ENCODE measurements at regions not wholly inside any gene's neighbourhood (a gene's known extent, or its start where the extent isn't known, plus 50 kb on each side); places are given as distances from the start of the nearest gene placed in this dataset.
A peak's percentile ranks its signal among the peaks of the same experiment; 100 is the strongest.
"Not testable (repeated sequence)": the region's sequence is repeated elsewhere in the genome, so short reads cannot be mapped to it uniquely, and the experiment has no call there.

DNA sequence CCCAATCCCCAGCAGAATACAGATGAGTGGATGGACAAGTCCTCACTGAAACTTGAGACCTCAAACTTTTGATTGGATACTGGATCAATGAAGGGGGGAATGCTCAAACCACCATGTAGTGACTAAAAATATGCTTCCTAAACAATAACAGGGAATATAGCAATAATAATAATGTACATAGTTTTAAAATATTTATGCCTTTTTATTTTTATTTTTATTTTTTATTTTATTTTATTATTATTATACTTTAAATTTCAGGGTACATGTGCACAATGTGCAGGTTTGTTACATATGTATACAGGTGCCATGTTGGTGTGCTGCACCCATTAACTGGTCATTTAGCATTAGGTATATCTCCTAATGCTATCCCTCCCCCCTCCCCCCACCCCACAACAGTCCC lies 506.0 kb downstream of the SOX6 start:
- not testable (repeated sequence) for H3K27ac ChIP-seq (ENCODE audit: low read depth in 1 of 3, low read length in 2 of 3); DNase-seq; H3K27me3 ChIP-seq (ENCODE audit: control insufficient read depth in 3 of 3, insufficient read depth in 3 of 3, low read length in 3 of 3); FAIRE-seq; H3K4me3 ChIP-seq (ENCODE audit: low read depth in 1 of 3, low read length in 3 of 3); H3K9me3 ChIP-seq (ENCODE audit: control insufficient read depth in 2 of 2, insufficient read depth in 1 of 2, low read depth in 1 of 2, low read length in 1 of 2); H3K36me3 ChIP-seq (ENCODE audit: control insufficient read depth in 3 of 3, insufficient read depth in 2 of 3, low read depth in 1 of 3, low read length in 3 of 3)
- H3K4me1 ChIP-seq (ENCODE audit: control insufficient read depth in 3 of 3, insufficient read depth in 2 of 3, low read depth in 1 of 3, low read length in 2 of 3) = peaks cover 0 to 18% (median 0%) of the 10 kb centered on the region in 3 donors

DNA sequence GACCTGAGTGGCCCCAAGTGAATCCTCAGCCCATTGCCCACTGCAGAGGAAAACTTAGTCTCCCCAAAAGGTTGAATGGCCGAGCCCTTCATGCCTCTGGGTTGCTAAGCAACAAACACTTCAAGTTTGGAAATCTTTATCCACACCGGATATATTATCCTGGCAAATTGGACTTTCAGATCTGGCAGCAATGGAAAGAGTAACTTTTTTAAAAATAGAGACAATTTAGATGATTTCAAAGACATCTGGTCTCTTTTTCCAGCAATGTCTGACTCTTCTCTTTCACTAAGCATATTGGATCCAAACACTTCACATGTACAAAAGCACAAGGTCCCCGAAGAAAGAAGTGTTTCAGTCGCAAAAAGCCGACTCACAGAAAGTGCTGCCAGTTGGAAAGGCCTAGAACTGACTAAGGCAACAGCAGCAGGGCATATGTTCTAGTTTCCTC lies 505.3 kb downstream of the SOX6 start:
- H3K27ac ChIP-seq (ENCODE audit: low read depth in 1 of 3, low read length in 2 of 3) = peak overlapping the region in 1 of 3 donors; percentile 45
- DNase-seq = no peak
- 57 to 68% (median 61%) methylated on average over 5 of the region's 5 CpGs for WGBS, 3 donors

DNA sequence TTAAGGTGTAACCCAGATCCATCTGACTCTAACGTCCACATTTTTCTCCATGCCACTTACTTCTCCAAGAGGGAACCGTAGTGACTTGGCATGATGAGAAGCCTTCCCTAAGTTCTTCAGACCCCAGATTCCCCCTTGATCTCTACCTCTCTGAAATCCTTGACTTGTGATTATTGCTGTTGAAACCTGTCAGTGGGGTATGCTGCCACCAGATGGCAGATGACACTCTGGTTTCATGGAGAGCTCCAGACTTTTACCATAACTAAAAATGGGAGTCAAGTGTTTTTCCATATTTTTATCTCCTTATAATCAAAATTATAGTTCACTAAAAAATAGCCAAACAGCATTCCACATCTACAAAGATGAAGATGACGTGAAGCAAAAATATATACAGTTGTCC lies 504.2 kb downstream of the SOX6 start:
- Histone ChIP-seq H3K27ac (ENCODE audit: low read depth in 1 of 3, low read length in 2 of 3) (no peak overlapping the region), H3K36me3 (ENCODE audit: control insufficient read depth in 3 of 3, insufficient read depth in 2 of 3, low read depth in 1 of 3, low read length in 3 of 3) (no peaks in the 10 kb centered on the region), H3K9me3 (ENCODE audit: control insufficient read depth in 2 of 2, insufficient read depth in 1 of 2, low read depth in 1 of 2, low read length in 1 of 2) (no peaks in the 10 kb centered on the region), H3K4me3 (ENCODE audit: low read depth in 1 of 3, low read length in 3 of 3) (no peak overlapping the region), H3K4me1 (ENCODE audit: control insufficient read depth in 3 of 3, insufficient read depth in 2 of 3, low read depth in 1 of 3, low read length in 2 of 3) (peaks cover 0 to 18% (median 0%) of the 10 kb centered on the region in 3 donors), H3K27me3 (ENCODE audit: control insufficient read depth in 3 of 3, insufficient read depth in 3 of 3, low read length in 3 of 3) (no peaks in the 10 kb centered on the region)
- 48 to 62% (median 61%) methylated on average over 3 of the region's 3 CpGs for WGBS, 3 donors
- FAIRE-seq (no peak), DNase-seq (peak; percentile 39)

More for the DNA sequence above, 505.3 kb downstream of the SOX6 start:
- H3K27me3 ChIP-seq (ENCODE audit: control insufficient read depth in 3 of 3, insufficient read depth in 3 of 3, low read length in 3 of 3) = no peaks in the 10 kb centered on the region
- H3K4me1 ChIP-seq (ENCODE audit: control insufficient read depth in 3 of 3, insufficient read depth in 2 of 3, low read depth in 1 of 3, low read length in 2 of 3) = peaks cover 0 to 18% (median 0%) of the 10 kb centered on the region in 3 donors
- no peaks in the 10 kb centered on the region for H3K36me3 ChIP-seq (ENCODE audit: control insufficient read depth in 3 of 3, insufficient read depth in 2 of 3, low read depth in 1 of 3, low read length in 3 of 3)
- no peak for FAIRE-seq
- H3K9me3 ChIP-seq (ENCODE audit: control insufficient read depth in 2 of 2, insufficient read depth in 1 of 2, low read depth in 1 of 2, low read length in 1 of 2) = no peaks in the 10 kb centered on the region
- no peak overlapping the region for H3K4me3 ChIP-seq (ENCODE audit: low read depth in 1 of 3, low read length in 3 of 3)

DNA sequence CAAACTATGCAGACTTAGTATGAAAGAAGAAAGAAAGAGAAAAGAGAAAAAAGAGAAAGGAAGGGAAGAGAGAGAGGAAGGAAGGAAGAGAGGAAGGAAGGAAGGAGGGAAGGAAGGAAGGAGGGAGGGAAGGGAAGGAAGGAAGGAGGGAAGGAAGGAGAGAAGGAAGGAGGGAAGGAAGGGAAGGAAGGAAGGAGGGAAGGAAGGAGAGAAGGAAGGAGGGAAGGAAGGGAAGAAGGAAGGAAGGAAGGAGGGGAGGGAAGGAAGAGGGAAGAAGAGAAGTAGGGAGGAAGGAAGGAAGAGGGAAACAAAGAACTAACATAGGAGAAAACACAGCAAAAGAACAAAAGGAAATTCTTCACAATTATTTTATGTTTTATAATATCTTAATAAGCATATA lies 502.1 kb downstream of the SOX6 start:
- H3K27me3 ChIP-seq (ENCODE audit: control insufficient read depth in 3 of 3, insufficient read depth in 3 of 3, low read length in 3 of 3) = no peaks in the 10 kb centered on the region
- no peak overlapping the region for H3K27ac ChIP-seq (ENCODE audit: low read depth in 1 of 3, low read length in 2 of 3)
- peaks cover 0 to 11% (median 0%) of the 10 kb centered on the region in 3 donors for H3K4me1 ChIP-seq (ENCODE audit: control insufficient read depth in 3 of 3, insufficient read depth in 2 of 3, low read depth in 1 of 3, low read length in 2 of 3)
- H3K4me3 ChIP-seq (ENCODE audit: low read depth in 1 of 3, low read length in 3 of 3) = no peak overlapping the region
- H3K9me3 ChIP-seq (ENCODE audit: control insufficient read depth in 2 of 2, insufficient read depth in 1 of 2, low read depth in 1 of 2, low read length in 1 of 2) = no peaks in the 10 kb centered on the region
- H3K36me3 ChIP-seq (ENCODE audit: control insufficient read depth in 3 of 3, insufficient read depth in 2 of 3, low read depth in 1 of 3, low read length in 3 of 3) = no peaks in the 10 kb centered on the region
- FAIRE-seq = no peak
- no peak for DNase-seq

DNA sequence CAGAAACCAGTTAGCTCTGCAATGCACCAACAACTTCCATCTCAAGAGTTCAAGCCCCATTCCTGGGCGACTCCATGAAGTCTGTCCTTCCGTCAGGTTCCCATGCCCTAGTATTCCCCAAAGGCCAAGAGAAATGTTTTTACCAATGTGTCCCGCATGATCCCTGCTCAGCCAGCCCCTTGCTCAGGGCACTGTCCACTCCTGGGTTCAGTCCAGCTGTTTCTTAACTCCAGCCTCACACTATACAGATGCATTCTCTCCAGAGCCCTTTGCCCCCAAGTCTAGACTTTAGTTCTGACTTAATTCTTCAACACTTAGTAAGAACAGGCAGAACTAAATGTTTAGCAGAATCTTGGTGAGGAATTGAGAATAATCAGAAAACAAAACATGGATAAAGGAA lies 497.5 kb downstream of the SOX6 start:
- 85 to 91% (median 90%) methylated on average over 3 of the region's 3 CpGs for WGBS, 3 donors
- no peak for FAIRE-seq
- H3K4me3 ChIP-seq (ENCODE audit: low read depth in 1 of 3, low read length in 3 of 3) = no peak overlapping the region

DNA sequence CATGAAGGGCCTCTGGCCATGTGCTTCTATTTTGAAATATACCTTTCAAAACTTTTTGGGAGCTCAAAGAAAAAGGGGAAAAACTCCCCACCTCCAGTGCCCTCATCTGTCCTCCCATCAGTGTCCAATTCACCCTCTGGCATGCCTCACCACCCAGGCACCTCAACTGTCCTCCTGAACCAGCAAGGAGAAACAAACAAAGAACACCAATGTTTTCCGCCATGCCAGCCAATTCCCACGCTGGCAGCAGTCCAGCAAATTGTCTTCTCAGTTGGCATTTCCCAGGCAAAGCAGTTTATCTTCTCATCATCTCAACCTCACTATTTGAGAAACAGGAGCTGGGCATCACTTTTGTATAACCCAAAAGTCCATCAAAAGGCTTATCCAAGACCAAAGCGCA lies 496.9 kb downstream of the SOX6 start:
- Histone ChIP-seq H3K9me3 (ENCODE audit: control insufficient read depth in 2 of 2, insufficient read depth in 1 of 2, low read depth in 1 of 2, low read length in 1 of 2) (no peaks in the 10 kb centered on the region), H3K4me1 (ENCODE audit: control insufficient read depth in 3 of 3, insufficient read depth in 2 of 3, low read depth in 1 of 3, low read length in 2 of 3) (no peaks in the 10 kb centered on the region), H3K36me3 (ENCODE audit: control insufficient read depth in 3 of 3, insufficient read depth in 2 of 3, low read depth in 1 of 3, low read length in 3 of 3) (no peaks in the 10 kb centered on the region), H3K4me3 (ENCODE audit: low read depth in 1 of 3, low read length in 3 of 3) (no peak overlapping the region), H3K27ac (ENCODE audit: low read depth in 1 of 3, low read length in 2 of 3) (no peak overlapping the region), H3K27me3 (ENCODE audit: control insufficient read depth in 3 of 3, insufficient read depth in 3 of 3, low read length in 3 of 3) (no peaks in the 10 kb centered on the region)
- DNase-seq = no peak
- 77 to 91% (median 88%) methylated on average over 3 of the region's 3 CpGs for WGBS, 3 donors
- no peak for FAIRE-seq

More for the DNA sequence above, 497.5 kb downstream of the SOX6 start:
- H3K27me3 ChIP-seq (ENCODE audit: control insufficient read depth in 3 of 3, insufficient read depth in 3 of 3, low read length in 3 of 3) = no peaks in the 10 kb centered on the region
- no peaks in the 10 kb centered on the region for H3K36me3 ChIP-seq (ENCODE audit: control insufficient read depth in 3 of 3, insufficient read depth in 2 of 3, low read depth in 1 of 3, low read length in 3 of 3)
- no peak for DNase-seq
- no peak overlapping the region for H3K27ac ChIP-seq (ENCODE audit: low read depth in 1 of 3, low read length in 2 of 3)
- H3K9me3 ChIP-seq (ENCODE audit: control insufficient read depth in 2 of 2, insufficient read depth in 1 of 2, low read depth in 1 of 2, low read length in 1 of 2) = no peaks in the 10 kb centered on the region
- H3K4me1 ChIP-seq (ENCODE audit: control insufficient read depth in 3 of 3, insufficient read depth in 2 of 3, low read depth in 1 of 3, low read length in 2 of 3) = no peaks in the 10 kb centered on the region

DNA sequence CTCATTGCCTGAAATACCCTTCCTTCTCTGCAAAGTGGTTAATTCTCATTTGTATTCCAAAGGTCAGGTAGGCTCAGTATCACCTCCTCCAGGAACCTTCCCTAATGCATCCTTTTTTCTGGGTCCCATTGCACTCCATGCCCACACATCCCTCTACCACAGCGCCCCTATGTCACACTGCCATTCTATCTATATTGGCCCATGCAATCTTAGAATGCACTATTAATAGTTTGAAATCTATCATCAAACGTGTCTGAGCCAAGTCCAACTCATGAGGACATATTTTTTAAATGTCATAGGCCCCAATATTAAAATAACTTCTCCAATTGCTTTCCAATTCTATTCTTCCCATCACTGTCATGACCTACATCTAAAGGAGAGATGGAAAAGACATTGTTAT lies 495.1 kb downstream of the SOX6 start:
- no peak for DNase-seq

DNA sequence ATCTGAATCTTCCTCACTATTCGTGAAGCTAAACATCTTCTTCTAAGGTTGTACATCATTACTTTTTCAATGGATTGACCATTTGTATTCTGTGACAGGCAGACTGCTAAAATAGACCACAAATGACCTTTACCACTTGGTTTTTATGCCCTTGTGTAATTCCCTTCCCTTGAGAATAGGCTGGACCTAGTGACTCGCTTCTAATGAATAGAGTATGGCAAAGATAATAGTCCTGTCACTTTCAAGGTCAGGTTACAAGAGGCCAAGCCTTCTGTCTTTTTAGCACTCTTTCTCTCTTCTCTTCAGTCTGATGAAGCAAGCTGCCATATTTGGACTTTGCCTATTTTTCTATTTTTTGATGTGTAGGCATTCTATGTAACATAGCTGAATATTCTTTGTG lies 492.9 kb downstream of the SOX6 start:
- no peaks in the 10 kb centered on the region for H3K36me3 ChIP-seq (ENCODE audit: control insufficient read depth in 3 of 3, insufficient read depth in 2 of 3, low read depth in 1 of 3, low read length in 3 of 3)
- 65 to 74% (median 68%) methylated on average over 2 of the region's 2 CpGs for WGBS, 3 donors
- H3K27ac ChIP-seq (ENCODE audit: low read depth in 1 of 3, low read length in 2 of 3) = no peak overlapping the region
- DNase-seq (no peak), FAIRE-seq (no peak)
- H3K4me3 ChIP-seq (ENCODE audit: low read depth in 1 of 3, low read length in 3 of 3) = no peak overlapping the region
- H3K9me3 ChIP-seq (ENCODE audit: control insufficient read depth in 2 of 2, insufficient read depth in 1 of 2, low read depth in 1 of 2, low read length in 1 of 2) = no peaks in the 10 kb centered on the region
- H3K4me1 ChIP-seq (ENCODE audit: control insufficient read depth in 3 of 3, insufficient read depth in 2 of 3, low read depth in 1 of 3, low read length in 2 of 3) = no peaks in the 10 kb centered on the region
- no peaks in the 10 kb centered on the region for H3K27me3 ChIP-seq (ENCODE audit: control insufficient read depth in 3 of 3, insufficient read depth in 3 of 3, low read length in 3 of 3)

More for the DNA sequence above, 495.1 kb downstream of the SOX6 start:
- Histone ChIP-seq H3K9me3 (ENCODE audit: control insufficient read depth in 2 of 2, insufficient read depth in 1 of 2, low read depth in 1 of 2, low read length in 1 of 2) (no peaks in the 10 kb centered on the region), H3K27ac (ENCODE audit: low read depth in 1 of 3, low read length in 2 of 3) (no peak overlapping the region), H3K27me3 (ENCODE audit: control insufficient read depth in 3 of 3, insufficient read depth in 3 of 3, low read length in 3 of 3) (no peaks in the 10 kb centered on the region), H3K4me3 (ENCODE audit: low read depth in 1 of 3, low read length in 3 of 3) (no peak overlapping the region), H3K4me1 (ENCODE audit: control insufficient read depth in 3 of 3, insufficient read depth in 2 of 3, low read depth in 1 of 3, low read length in 2 of 3) (no peaks in the 10 kb centered on the region), H3K36me3 (ENCODE audit: control insufficient read depth in 3 of 3, insufficient read depth in 2 of 3, low read depth in 1 of 3, low read length in 3 of 3) (no peaks in the 10 kb centered on the region)
- FAIRE-seq = no peak
- 75 to 80% (median 80%) methylated on average over 2 of the region's 2 CpGs for WGBS, 3 donors

DNA sequence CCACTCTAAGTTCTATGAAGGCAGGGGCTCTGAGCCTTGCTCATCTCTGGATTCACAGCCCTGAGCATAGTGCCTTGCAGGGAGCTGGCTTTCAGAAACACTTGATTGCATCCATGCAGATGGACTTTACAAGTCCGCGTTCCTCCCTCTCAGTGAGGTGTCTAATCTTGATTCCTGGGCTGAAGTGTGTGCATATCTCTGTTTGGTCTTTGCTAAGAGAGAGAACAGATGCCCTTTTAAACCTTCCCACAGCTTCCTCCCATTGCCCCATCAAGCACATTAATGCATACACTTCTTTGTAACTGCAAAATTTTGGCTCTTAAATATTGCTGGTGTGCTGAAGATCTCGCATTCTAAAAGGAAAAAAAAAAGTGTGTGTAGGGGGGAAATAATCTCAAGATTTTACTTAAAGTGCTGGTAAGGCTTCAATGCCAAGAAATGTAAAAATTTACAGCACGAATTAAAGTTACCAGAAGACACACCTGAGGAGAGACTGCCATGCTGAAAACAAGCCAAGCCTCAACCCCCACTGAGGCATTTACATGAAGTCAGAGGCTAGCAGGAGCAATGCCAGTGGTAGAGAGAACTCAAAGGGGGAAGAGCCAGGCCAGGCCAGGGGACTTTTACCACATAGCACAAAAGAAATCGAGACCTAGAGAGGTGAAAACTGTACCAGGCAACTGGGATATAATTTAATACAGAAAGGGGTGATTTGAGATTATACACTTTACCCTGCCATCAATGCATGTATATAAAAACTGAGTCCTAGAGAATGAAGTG lies 492.1 kb downstream of the SOX6 start:
- no peak for FAIRE-seq
- 83 to 88% (median 86%) methylated on average over 5 of the region's 5 CpGs for WGBS, 3 donors

More for the DNA sequence above, 492.1 kb downstream of the SOX6 start:
- Histone ChIP-seq H3K9me3 (ENCODE audit: control insufficient read depth in 2 of 2, insufficient read depth in 1 of 2, low read depth in 1 of 2, low read length in 1 of 2) (no peaks in the 10 kb centered on the region), H3K27ac (ENCODE audit: low read depth in 1 of 3, low read length in 2 of 3) (no peak overlapping the region), H3K4me1 (ENCODE audit: control insufficient read depth in 3 of 3, insufficient read depth in 2 of 3, low read depth in 1 of 3, low read length in 2 of 3) (no peaks in the 10 kb centered on the region), H3K4me3 (ENCODE audit: low read depth in 1 of 3, low read length in 3 of 3) (no peak overlapping the region), H3K27me3 (ENCODE audit: control insufficient read depth in 3 of 3, insufficient read depth in 3 of 3, low read length in 3 of 3) (no peaks in the 10 kb centered on the region), H3K36me3 (ENCODE audit: control insufficient read depth in 3 of 3, insufficient read depth in 2 of 3, low read depth in 1 of 3, low read length in 3 of 3) (no peaks in the 10 kb centered on the region)
- no peak for DNase-seq

Measured in small intestine (tissue), 7 donors.